Stimulated activated CD8-positive, alpha-beta memory T cell treated with anti-CD3 and anti-CD28 coated beads, Interleukin-4, amount 100 ng/mL, for 4 hours (primary cell): ENCODE measurements at regions not wholly inside any gene's neighbourhood (a gene's known extent, or its start where the extent isn't known, plus 50 kb on each side); places are given as distances from the start of the nearest gene placed in this dataset.

Source experiments
- DNase-seq, 2 donors: peaks; one replicate each; pipeline ENCODE4 v3.0.0-alpha.2; 2020; ENCODE audit warnings: low read depth in 2 of 2, low spot score in 1 of 2

DNA sequence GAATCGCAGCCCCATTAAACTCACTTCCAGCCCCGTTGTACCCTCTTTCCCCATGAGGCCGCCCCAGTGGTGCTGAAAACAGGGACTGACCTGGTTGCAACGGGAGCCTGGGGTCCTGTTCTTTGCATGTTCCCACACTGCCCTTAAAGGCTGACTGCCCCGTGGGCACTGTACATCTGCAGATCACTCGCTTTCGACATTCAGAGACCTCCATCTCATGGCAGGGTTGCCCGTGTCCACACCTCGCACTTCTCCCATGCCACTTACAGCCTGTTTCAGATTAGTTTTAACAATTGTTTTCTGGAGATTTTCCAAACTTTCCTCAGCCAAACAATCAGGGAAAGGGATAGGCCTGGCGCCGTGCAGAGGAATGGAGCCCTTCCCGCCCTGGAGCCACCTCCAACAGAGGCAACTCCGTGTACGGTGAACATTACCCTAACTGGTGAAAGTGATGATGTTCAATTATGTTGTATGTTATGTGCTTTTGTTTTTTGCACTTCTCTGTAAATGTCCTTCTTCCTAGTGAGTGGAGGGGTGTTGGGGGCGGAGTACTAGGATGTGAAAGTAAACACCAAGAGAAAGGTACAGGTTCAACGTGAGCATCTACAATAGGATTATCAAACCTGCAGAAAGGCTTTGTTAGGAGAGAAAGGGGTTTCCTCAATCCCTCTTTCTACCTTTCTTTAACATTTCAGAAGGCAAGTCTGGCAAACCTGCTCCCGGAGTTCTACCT, 262.8 kb downstream of the FOXO1 start:
- no peak for DNase-seq

DNA sequence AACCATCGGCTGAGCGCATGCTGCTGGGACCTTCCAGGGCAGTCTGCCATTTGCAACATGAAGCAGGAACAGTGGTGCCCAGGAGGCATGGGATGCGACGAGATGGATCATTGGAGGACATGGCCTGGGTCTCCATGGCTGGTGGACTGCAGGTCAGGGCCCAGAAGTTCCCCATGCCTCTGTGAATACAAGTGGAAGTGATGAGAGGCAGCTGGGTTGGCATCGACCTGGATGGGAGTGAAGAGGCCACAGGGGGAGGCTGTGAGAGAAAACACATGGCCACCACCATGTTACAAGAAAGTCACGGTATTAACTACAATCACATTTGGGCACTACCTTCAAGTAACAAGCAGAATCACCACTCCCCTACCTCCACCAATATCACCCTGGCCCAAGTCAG, 262.0 kb downstream of the FOXO1 start:
- no peak for DNase-seq

DNA sequence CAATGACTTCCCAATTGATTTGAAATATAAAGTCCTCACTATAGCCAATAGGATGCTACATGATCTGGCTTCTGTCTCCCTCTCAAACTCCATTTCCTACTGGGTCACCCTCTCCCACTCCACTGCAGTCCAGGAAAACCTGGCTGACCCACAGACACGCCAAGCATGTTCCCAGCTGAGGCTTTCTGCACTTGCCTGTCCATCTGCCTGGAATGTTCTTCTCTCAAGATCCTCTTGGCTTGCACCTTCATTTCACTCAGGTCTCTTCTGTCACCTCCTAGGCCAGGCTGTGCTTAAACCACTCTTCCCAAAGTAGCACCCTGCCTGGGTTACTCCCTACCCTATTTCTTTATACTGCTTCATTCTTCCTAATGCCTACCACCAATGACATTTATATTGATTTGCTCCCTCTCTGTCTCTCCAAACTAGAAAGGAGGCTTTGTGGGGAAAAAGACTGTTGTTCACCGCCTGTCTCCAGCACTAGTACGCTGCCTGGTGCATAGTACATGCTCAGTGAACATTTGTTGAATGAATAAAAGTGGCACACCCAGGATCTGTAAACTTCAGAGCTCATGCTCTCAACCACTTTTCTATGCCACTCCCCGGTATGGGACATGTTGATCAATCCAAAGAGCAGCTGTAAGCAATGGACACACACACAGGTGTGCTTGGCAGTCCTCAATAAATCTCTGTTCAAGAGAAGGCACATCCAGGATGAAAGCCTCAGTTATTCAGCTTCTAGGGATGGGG, 261.3 kb downstream of the FOXO1 start:
- DNase-seq: no peak

DNA sequence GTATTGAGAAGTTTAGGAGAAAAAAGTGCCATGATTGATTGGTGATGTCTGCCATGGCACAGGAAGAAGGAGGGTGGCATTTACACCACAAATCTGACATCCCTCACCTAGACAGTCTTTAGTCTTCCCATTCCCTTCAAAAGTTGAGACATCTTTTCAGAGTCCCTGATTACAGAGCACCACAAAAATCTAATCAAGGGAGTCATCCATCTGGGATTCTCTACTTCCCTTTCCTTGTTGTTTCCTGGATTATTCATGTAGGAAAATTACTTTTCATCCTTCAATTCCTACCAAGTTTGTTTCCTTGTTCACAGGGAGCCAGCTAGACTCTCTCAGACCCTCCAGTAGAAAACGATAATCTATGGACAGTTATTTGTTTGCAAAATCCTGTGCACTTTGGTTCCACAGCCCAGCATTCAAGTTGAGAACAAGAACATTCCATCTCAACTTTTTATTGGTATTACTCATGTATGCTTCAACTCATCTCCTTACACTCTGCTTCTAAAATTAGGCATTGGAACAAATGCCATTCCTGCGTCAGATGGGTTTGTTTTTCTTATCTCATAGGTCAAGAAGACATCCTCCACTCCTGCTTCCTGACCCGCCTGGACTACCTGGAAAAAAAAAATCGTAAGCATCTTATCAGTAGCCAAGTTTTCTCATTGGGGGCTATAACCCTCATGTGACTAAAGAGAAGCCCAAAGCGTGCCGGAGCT, 259.9 kb downstream of the FOXO1 start:
- DNase-seq: no peak

DNA sequence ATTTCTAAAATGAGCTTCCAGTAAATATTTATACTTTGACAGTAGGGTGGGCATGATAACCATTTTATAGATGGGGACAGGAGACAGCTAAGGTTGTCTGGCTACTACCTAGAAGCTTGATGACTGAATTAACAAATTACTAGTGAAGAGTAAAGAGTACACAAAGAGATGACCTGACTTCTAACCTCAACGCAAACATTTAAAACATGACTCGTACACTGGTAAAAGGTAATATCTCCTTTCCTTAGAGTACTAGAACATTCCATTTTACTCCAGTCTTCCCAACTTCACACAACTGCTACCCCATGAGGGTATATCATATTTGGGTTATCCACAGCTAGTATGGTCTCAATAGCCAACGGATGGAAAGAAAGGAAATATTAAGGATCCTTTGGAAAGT, 258.9 kb downstream of the FOXO1 start:
- no peak for DNase-seq

DNA sequence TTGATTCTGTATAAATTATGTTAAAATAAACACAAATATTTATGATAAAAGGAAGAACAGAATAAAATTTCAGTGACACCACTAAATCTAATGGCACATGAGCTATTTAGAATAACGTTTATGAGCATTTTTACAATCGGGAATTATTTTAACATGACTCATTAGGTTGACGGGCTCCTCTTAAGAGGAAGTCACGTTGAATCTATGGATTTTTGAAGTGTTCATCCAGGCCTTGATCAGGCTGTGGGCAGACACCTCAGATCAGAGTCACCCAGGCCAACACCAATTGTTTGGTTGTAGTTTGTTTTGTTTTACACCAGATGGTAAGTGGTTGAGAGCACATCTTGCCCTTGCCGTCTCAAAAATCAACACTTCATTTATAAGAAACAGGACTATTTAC, 257.8 kb downstream of the FOXO1 start:
- no peak for DNase-seq

DNA sequence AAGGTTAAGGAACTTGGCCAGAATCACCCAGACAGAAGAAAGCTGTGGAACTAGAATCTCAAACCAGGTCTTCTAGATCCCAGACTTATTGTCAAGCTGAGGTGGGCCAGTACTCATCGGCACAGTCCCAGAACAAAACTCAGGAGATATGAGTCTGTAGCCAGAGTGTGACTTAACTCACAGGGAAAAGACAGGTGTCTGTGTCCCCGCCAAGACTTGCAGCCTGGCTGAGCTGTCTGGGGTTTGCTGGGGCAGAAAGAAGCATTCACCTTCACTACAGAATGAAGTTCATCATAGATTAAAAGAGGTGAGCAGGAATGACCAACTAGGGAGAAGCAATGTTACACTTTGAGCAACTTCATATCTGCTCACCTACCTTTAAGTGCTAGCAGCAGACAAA, 257.2 kb downstream of the FOXO1 start:
- DNase-seq: no peak

DNA sequence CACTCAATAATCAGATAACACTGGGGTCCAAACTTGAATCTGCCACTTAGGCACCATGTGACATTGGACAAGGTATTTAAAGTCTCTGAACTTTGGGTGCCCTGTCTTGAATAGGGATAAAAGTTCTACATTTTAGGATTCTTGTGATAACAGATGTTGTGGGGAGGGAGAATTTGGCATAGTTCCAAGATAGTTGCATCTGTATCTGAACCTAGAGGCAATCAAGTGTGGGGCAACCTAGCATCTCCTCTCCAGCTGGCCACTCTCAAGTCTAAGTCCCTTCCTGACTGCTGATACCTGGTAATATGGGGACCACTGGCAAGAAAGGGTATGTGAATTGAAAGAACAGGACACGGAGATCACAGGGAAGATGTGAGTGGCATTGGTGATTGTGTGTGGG, 256.1 kb downstream of the FOXO1 start:
- DNase-seq: no peak

DNA sequence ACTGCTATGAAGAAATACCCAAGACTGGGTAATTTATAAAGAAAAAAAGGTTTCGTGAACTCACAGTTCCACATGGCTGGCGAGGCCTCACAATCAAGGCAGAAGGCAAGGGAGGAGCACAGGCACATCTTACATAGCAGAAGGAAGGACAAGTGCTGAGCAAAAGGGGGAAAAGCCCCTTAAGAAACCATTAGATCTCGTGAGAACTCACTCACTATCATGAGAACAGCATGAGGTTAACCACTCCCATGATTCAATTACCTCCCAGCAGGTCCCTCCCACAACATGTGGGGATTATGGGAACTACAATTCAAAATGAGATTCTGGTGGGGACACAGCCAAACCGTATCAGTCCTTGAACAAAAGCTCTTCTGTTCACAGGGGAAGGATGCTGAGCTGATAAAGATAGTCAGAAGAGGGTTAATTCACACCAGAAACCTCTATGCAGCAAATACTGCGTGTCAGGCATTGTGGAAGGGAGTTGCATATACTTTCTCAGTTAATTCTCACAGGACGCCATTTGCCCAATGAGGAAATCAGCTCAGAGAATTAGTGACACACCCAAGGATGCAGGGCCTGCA, 246.2 kb downstream of the FOXO1 start:
- no peak for DNase-seq

DNA sequence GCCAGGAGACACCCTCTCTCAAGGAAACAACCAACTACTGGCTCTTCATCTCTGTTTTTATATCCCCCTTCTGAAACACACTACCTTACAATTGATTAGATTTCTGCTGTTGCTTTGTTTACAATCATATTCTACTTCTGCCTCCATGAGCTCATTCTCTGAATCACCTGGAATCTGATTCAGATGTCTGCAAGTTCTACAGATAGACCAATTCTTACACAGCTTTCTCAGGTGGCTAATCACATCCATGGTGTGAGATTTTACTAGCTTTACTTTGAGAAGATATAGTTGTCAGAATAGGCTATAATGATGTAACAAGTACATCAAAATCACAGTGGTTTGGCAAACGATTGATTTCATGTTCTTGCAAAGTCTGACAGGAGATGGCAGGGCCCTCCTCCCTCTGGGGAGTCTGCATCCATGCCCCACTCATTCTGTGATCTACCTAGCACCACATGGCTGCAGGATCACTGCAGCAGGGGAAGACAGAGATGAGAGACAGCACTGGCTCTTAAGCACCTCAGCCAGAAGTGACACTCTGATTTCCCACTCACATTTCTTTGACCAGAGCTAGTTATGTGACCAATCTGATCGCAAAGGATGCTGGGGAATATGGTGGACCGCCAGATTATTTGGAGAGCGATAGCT, 243.7 kb downstream of the FOXO1 start:
- no peak for DNase-seq

DNA sequence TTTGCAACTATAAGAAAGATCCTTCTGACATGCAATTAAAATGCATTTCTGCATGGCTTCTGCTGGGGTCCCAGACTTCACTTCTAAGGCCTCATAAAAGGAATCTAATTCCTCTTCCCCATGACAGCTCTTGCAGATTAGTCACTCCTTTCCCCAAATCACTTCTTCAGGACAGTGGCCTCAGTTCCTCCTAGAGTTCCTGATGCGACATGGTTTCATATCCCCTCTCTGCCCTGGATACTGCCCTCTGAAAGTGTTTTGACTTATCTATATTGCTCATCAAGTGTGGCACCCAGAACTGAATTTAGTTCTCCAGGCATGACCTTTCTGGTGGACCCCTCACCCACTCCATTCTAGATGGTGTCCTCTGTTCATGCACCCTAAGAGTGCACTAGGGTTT, 238.1 kb downstream of the FOXO1 start:
- no peak for DNase-seq

DNA sequence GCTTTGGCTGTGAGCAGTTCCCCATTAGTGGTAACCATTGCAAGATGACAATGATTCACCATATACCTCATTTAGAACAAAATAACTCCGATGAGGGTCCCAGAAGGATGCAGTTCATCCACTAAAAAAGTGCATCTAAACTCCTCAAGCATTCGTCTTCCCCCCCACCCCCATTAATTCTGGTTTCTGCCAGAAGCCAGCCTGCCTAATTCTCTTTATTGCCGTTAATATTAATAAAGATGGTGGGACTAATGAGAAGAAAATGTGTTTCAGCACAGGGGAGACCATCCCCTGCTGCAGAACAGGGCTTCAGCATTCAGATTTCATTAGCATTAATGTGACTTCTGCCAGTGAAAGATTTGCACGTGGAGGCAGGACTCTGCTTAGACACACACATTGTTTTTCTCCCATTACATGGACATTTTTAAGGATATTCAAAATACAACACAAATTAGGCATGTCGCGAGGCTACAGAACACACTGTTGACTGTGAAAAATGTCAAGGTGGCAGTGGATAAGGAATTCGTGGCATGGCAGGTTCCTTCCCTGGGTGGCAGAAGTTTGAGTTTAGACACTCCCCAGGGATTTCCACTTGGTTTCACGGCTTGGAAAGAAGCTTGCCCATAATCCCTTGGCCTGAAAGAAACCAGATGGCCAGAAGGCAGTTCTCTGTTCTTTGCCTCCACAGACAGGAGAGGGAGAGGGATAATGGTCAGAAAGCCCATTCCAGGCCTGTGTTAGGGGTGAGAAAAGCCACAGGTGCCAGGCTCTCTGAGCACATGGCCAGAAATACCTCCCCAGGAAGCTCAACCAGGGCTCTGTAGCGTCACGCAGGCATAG, 236.5 kb downstream of the FOXO1 start:
- no peak for DNase-seq

DNA sequence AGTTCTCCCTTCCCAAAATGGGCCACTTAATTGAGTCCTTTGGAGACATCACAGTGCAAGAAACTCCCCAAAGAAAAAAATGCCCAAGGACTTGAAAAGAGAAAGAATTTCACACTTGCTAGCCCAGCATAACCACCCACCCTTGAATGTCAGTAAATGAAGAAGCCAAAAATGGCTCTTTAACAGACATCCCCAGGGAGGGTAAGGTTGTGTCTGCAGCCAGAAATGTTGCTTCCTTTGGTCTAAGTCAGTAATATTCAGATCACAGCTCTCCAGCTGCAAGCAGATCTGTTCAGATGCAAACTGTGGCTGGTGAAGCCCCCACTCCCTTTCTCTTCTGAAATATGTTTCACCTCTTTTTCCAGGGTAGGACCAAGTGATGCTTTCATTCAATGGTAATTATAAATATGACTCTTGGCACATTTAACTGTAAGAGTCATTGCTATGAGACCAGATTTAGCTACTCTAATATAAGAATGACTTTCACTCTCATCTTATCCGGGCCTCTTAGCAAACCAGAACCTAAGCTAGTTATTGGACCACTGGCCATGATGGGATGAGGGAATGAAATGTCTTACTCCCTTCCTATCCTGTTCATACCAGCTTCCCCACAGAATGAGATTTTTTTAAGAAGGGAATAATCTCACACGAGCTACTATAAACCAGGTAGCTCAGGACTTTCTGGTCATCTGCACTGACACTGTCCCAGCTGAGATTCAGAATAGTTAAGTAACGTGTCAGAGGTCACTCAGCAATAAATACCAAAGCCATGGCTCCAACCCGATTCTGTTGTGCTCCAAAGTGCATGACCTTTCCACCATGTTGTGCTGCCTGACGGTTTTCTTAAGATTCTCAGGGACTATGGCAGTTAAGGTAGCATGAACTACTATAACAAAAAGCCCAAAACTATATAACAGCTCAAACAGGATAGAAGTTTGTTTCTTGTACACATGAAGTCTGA, 234.1 kb downstream of the FOXO1 start:
- no peak for DNase-seq

DNA sequence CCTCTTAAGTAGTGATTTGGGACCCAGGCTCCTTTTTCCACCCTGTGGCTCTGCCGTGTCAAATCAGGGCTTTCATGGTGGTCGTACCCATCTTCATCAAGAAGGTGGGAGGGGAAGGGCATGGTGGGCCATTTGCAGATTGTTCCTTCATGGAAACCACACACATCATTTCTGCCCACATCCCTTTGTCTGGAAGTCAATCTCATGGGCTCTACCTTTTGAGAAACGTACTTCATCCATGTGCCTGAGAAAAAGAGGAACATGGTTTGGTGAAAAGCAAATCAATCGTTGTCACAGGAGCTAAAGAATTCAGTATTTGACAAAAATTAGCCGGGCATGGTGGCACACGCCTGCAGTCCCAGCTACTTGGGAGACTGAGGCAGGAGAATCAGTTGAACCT, 233.4 kb downstream of the FOXO1 start:
- DNase-seq: no peak

DNA sequence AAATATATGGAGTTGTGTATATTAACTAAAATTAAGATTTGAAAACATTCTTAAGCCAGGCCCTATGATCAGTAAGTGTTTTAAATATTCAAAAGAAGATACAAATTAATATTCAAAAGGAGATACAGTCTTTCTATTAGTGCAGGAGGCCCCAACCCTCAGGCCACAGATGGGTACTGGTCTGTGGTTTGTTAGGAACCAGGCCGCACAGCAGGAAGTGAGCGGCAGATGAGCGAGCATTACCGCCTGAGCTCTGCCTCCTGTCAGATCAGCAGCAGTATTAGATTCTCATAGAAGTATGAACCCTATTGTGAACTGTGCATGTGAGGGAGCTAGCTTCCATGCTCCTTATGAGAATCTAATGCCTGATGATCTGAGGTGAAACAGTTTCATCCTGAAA, 232.9 kb downstream of the FOXO1 start:
- DNase-seq: peak in 1 of 2 donors; percentile 4

DNA sequence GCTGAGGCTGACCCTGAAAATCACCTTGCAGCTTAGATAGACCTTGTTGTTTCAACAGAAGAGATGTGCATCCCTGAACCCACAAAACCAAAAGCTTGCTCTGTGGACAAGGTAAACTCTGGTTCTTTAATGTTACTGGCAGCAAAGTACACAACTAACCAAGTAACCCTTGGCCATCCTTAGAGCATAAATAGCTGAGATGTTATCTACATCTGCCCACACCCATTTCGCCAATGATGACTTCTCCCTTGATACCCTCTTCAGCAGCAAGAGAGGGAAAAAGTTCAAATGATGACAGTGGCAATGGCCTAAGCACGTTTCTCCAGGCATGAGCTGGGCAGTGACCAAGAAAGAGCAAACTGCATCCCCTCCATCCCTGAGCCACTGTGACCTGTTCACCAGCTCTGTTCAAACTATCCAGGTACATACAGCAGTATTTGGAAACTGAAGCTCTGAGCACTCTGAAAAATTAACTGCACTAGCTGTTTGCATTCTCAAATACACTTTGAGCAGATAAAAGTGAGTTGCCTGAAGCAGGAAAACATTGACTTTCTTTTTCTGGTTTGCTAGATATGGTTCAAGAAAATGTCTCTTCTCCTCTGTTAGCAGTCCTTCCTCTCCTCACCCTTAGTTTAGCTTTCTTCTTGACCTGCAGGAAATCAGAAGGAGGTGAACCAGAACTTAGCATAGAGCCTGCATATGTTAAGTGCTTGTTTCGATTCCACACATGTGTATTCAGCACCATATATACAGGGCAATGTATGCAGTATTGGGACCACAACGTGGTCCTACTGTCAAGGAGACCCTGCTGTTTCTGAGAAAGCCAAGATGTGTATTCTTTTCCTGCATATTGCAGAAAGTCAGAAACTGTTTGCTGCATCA, 231.7 kb downstream of the FOXO1 start:
- no peak for DNase-seq

DNA sequence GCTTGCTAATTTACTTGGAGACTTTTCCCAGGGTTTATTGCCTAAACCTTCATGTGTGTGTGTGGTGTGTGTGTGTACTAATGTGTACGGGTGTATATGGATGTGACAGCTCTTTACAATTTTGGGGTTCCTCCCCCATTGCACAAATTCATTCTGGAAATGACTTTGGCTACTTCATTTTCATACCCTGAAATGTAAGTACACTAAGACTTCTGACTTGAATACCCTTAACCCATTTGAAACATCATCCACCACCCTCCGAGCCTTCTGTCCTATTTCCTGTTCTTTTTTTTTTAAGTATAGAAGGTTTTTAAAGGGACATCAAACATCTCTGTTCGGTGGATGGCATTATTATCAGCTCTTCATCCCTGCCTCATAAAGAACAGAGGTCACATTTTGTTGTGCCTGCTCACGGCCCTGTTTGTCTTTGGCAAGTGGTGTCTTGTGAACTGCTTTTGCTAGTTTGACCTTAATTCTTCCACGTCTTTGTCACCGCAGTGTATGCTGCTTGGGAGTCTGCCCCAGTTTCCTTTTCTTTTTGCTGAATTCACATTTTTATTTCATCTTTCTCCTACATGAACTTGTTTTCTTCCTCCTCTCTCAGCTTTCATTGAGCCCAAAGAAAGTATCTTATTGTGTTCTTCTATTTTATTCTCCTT, 228.3 kb downstream of the FOXO1 start:
- no peak for DNase-seq
